ENCODE measurements at regions not wholly inside any gene's neighbourhood (a gene's known extent, or its start where the extent isn't known, plus 50 kb on each side); places are given as distances from the start of the nearest gene placed in this dataset.

DNA sequence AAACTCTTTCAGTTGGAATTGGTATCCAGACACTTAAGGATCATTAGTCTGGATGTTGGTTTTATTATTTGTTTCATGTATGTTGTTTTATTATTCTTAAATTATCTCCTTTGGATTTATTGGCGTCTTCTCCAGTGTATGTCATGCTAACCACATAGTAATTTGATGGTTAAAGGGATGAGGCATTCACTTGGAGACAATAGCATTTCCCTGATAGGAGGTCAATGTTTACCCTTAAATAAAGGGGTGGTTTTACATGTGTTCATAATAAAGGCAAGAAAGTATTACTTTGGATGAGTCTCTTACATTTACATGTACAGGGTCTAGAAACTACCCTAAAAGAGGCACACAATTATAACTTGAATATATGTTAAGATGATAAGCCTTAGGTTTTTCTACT is 51.2 kb upstream of the RNF144B start:
- H3K27ac ChIP-seq = no peak overlapping the region
- TF ChIP-seq, protein P1, sequence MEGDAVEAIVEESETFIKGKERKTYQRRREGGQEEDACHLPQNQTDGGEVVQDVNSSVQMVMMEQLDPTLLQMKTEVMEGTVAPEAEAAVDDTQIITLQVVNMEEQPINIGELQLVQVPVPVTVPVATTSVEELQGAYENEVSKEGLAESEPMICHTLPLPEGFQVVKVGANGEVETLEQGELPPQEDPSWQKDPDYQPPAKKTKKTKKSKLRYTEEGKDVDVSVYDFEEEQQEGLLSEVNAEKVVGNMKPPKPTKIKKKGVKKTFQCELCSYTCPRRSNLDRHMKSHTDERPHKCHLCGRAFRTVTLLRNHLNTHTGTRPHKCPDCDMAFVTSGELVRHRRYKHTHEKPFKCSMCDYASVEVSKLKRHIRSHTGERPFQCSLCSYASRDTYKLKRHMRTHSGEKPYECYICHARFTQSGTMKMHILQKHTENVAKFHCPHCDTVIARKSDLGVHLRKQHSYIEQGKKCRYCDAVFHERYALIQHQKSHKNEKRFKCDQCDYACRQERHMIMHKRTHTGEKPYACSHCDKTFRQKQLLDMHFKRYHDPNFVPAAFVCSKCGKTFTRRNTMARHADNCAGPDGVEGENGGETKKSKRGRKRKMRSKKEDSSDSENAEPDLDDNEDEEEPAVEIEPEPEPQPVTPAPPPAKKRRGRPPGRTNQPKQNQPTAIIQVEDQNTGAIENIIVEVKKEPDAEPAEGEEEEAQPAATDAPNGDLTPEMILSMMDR (conservative IDR thresholded peaks at IDR 0.05) = no peak

DNA sequence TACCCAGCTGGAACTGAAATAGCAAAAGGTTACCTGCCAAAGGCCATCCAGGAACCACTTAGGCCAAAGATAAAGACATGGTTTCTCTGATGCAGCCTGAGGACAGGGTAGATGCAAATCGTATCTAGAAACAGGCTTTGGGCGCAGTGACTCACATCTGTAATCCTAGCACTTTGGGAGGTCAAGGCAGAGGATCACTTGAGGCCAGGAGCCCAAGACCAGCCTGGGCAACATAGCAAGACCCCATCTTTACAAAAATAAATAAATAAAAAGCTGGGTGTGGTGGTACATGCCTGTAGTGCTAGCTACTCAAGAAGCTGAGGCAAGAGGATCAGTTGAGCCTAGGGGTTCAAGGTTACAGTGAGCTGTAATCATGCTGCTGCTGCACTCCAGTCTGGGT is 52.9 kb upstream of the RNF144B start:
- TF ChIP-seq, protein P1 (conservative IDR thresholded peaks at IDR 0.05) = no peak
- H3K27ac ChIP-seq = no peak overlapping the region

DNA sequence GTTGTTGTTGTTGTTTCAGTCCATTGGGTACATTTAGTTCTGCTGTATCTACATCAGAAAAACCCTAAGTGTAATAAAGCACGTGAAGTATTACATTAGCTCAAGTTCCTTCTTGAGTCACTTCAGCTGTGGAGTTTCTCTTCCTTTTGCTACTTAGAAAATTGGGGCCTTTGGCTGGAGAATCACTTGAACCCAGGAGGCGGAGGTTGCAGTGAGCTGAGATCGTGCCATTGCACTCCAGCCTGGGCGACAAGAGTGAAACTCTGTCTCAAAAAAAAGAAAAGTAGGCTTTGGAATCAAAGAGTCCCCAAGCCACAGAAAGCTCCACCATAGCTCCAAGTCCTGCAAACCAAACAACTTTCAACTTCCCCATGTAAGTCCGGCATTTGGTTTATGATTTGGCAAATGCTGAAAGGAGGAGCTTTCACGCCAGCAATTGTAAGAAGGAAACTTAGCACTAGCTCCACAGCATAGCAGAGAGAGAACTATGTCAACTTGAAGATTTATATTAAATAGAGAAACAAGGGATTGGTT is 56.5 kb upstream of the RNF144B start:
- TF ChIP-seq, protein P1 (conservative IDR thresholded peaks at IDR 0.05) = no peak
- H3K27ac ChIP-seq = no peak overlapping the region

DNA sequence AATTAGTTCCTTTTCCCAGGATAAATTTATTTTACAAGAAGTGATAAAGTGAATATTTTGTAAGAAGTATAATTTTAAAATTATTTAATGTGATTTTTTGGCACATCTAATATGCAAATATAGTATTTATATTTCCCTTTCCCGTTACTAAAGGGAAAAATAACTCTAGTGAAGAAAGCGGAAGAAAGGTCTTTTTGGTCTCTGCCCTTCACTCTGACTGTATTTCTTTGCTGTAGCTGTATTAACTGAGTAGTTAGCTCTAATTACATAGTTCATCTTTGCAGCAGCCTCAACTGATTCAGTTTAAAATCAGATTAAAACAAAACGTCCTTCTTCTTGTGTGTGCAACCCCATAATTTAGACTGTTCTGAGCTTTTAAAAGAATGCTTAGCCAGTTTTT is 57.4 kb upstream of the RNF144B start:
- TF ChIP-seq, protein P1 (conservative IDR thresholded peaks at IDR 0.05) = no peak
- no peak overlapping the region for H3K27ac ChIP-seq

DNA sequence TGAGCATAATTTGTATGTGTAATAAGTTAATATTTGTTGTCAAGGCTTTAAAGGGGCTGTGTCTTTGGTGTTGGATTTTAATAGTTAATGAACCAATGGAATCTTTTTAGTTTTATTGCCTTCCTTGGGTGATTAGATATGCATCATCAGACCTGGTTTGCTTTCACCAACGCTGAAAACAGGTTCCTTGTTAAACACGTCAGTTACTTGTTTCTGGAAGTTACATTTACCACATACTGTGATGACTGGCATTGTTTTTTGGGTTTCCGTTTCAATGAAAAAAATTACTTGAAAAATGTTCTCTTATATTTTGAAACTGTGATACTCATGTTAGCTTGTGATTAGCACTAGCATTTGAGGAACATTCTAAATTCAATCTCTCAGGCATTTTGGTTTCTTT is 58.6 kb upstream of the RNF144B start:
- TF ChIP-seq, protein P1 (conservative IDR thresholded peaks at IDR 0.05) = no peak
- peak overlapping the region; percentile 59; the same call in 1 of the 2 replicates for H3K27ac ChIP-seq

DNA sequence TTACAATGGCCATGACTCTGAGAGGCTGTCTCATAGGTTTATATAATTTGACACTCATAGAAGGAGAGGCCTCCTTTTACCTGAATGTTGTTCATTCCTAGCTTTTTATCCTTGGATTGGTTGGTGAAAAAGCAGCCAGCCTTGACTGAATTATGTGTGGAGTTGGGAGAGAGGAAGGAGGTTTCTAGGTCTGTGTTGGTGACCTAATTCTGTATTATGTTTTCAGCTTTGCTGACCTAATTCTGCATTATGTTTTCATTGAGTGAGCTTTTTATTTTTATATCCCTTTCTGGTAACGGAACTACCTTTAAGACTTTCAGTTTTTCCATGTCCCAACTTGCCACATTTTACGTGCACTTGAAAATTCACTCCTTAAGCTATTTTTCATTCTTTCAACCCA is 59.1 kb upstream of the RNF144B start:
- peak overlapping the region; percentile 59 for H3K27ac ChIP-seq
- TF ChIP-seq, protein P1 (conservative IDR thresholded peaks at IDR 0.05) = no peak

DNA sequence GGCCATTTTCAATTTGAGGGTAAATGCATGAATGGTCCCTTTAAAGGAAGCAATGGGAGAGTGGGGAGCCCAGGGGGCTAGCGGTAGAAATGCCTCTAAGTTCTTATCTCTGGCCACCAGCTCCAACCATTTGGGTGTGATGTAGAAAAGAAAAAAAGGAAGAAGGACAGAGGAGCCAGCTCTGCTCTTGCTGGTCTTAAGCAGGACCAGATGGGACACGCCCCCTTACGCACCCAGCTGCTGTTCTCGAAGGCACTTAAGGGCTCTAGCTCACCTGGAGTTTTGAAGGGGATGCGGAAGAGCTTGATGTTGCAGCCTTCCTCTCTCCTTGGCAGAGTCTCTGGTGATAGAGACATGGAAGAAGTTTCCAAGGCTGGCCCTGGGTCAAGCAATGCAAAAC is 59.5 kb upstream of the RNF144B start:
- TF ChIP-seq, protein P1 (conservative IDR thresholded peaks at IDR 0.05) = no peak
- H3K27ac ChIP-seq = peak overlapping the region; percentile 59

Measured in VCaP (cell line).